ENCODE measurements at regions not wholly inside any gene's neighbourhood (a gene's known extent, or its start where the extent isn't known, plus 50 kb on each side); places are given as distances from the start of the nearest gene placed in this dataset.

- no peak for DNase-seq
These were observed 159.6 kb downstream of the SLC16A9 start for GRCh38 chr10:59550061-59550460.

- DNase-seq, result no peak
These were observed 171.0 kb downstream of the SLC16A9 start for GRCh38 chr10:59538623-59539022.

GRCh38 chr10:59537501-59537900 lies 172.1 kb downstream of the SLC16A9 start:
- no peak for DNase-seq

- peak; percentile 19 for DNase-seq
These were observed 173.3 kb downstream of the SLC16A9 start for GRCh38 chr10:59536167-59537014.

GRCh38 chr10:59524348-59524747 lies 162.0 kb upstream of the FAM13C start:
- DNase-seq, result no peak

GRCh38 chr10:59523851-59524250 lies 161.5 kb upstream of the FAM13C start:
- DNase-seq, result no peak

- DNase-seq, result no peak
These were observed 155.6 kb upstream of the FAM13C start for GRCh38 chr10:59517996-59518395.

GRCh38 chr10:59517341-59517899 lies 155.1 kb upstream of the FAM13C start:
- no peak for DNase-seq

GRCh38 chr10:59513558-59513957 lies 151.2 kb upstream of the FAM13C start:
- DNase-seq, result no peak

- DNase-seq, result no peak
These were observed 150.6 kb upstream of the FAM13C start for GRCh38 chr10:59512951-59513350.

GRCh38 chr10:59508956-59509355 lies 146.6 kb upstream of the FAM13C start:
- no peak for DNase-seq

- DNase-seq, result no peak
These were observed 145.9 kb upstream of the FAM13C start for GRCh38 chr10:59508296-59508695.

- no peak for DNase-seq
These were observed 143.6 kb upstream of the FAM13C start for GRCh38 chr10:59505926-59506325.

- no peak for DNase-seq
These were observed 137.1 kb upstream of the FAM13C start for GRCh38 chr10:59499460-59499859.

- DNase-seq, result no peak
These were observed 130.7 kb upstream of the FAM13C start for GRCh38 chr10:59493017-59493416.

- no peak for DNase-seq
These were observed 117.1 kb upstream of the FAM13C start for GRCh38 chr10:59479426-59479825.

GRCh38 chr10:59470570-59470969 lies 108.2 kb upstream of the FAM13C start:
- DNase-seq, result peak; percentile 12

- peak; percentile 5 for DNase-seq
These were observed 102.7 kb upstream of the FAM13C start for GRCh38 chr10:59465088-59465487.

- DNase-seq, result no peak
These were observed 102.1 kb upstream of the FAM13C start for GRCh38 chr10:59464483-59464882.

GRCh38 chr10:59463909-59464308 lies 101.6 kb upstream of the FAM13C start:
- DNase-seq, result no peak

GRCh38 chr10:59460601-59461000 lies 98.3 kb upstream of the FAM13C start:
- no peak for DNase-seq

- no peak for DNase-seq
These were observed 93.8 kb upstream of the FAM13C start for GRCh38 chr10:59456199-59456598.

- DNase-seq, result no peak
These were observed 92.0 kb upstream of the FAM13C start for GRCh38 chr10:59454171-59454919.

- DNase-seq, result no peak
These were observed 86.3 kb upstream of the FAM13C start for GRCh38 chr10:59448616-59449015.
